ENCODE measurements at regions not wholly inside any gene's neighbourhood (a gene's known extent, or its start where the extent isn't known, plus 50 kb on each side); places are given as distances from the start of the nearest gene placed in this dataset.
"Not testable (repeated sequence)": the region's sequence is repeated elsewhere in the genome, so short reads cannot be mapped to it uniquely, and the experiment has no call there.

GRCh38 chr15:69762373-69763148 is 309.9 kb downstream of the RPLP1 start:
- no peaks in the 10 kb centered on the region for H3K36me3 ChIP-seq
- H3K4me3 ChIP-seq, result no peak overlapping the region
- TF ChIP-seq CTCF (IDR thresholded peaks at IDR 0.05), result no peak
- H3K9me3 ChIP-seq, result peaks cover 0 to 8% (median 0%) of the 10 kb centered on the region in 3 donors
- no peak for DNase-seq
- intact Hi-C loops (cut with DNase I; ENCODE audit: low total_unique reads), result no loop called here
- H3K27me3 ChIP-seq, result no peaks in the 10 kb centered on the region
- H3K27ac ChIP-seq, result no peak overlapping the region
- peaks cover 0 to 15% (median 4%) of the 10 kb centered on the region in 4 donors for H3K4me1 ChIP-seq

GRCh38 chr15:69763831-69764230 is 311.2 kb downstream of the RPLP1 start:
- intact Hi-C loops (cut with DNase I; ENCODE audit: low total_unique reads), result no loop called here
- Histone ChIP-seq H3K27me3 (no peaks in the 10 kb centered on the region), H3K4me1 (peaks cover 0 to 15% (median 4%) of the 10 kb centered on the region in 4 donors), H3K4me3 (no peak overlapping the region), H3K9me3 (peaks cover 0 to 10% (median 0%) of the 10 kb centered on the region in 3 donors), H3K27ac (no peak overlapping the region), H3K36me3 (no peaks in the 10 kb centered on the region)
- DNase-seq, result no peak
- TF ChIP-seq CTCF (IDR thresholded peaks at IDR 0.05), result no peak

GRCh38 chr15:69766156-69766555 is 313.5 kb downstream of the RPLP1 start:
- no peaks in the 10 kb centered on the region for H3K27me3 ChIP-seq
- H3K36me3 ChIP-seq, result no peaks in the 10 kb centered on the region
- no peak overlapping the region for H3K27ac ChIP-seq
- peaks cover 0 to 10% (median 0%) of the 10 kb centered on the region in 3 donors for H3K9me3 ChIP-seq
- DNase-seq, result no peak
- no peak overlapping the region for H3K4me3 ChIP-seq
- peaks cover 0 to 4% (median 0%) of the 10 kb centered on the region in 4 donors for H3K4me1 ChIP-seq
- intact Hi-C loops (cut with DNase I; ENCODE audit: low total_unique reads), result no loop called here
- TF ChIP-seq CTCF (IDR thresholded peaks at IDR 0.05), result no peak

- no peak for TF ChIP-seq CTCF (IDR thresholded peaks at IDR 0.05)
- Histone ChIP-seq H3K9me3 (peaks cover 0 to 10% (median 0%) of the 10 kb centered on the region in 3 donors), H3K4me1 (no peaks in the 10 kb centered on the region), H3K36me3 (no peaks in the 10 kb centered on the region), H3K27ac (no peak overlapping the region), H3K27me3 (no peaks in the 10 kb centered on the region), H3K4me3 (no peak overlapping the region)
- intact Hi-C loops (cut with DNase I; ENCODE audit: low total_unique reads), result no loop called here
- DNase-seq, result no peak
These were observed 314.6 kb downstream of the RPLP1 start for GRCh38 chr15:69767191-69767590.

GRCh38 chr15:69769336-69769735 is 316.7 kb downstream of the RPLP1 start:
- H3K4me3 ChIP-seq; DNase-seq; H3K36me3 ChIP-seq; H3K27me3 ChIP-seq; H3K4me1 ChIP-seq; H3K27ac ChIP-seq; intact Hi-C loops (cut with DNase I; ENCODE audit: low total_unique reads): not testable (repeated sequence)
- H3K9me3 ChIP-seq, result peaks cover 0 to 10% (median 0%) of the 10 kb centered on the region in 3 donors

- H3K4me1 ChIP-seq; H3K9me3 ChIP-seq; intact Hi-C loops (cut with DNase I; ENCODE audit: low total_unique reads); H3K36me3 ChIP-seq; H3K4me3 ChIP-seq; H3K27me3 ChIP-seq; H3K27ac ChIP-seq; DNase-seq: not testable (repeated sequence)
These were observed 321.6 kb downstream of the RPLP1 start for GRCh38 chr15:69774258-69774657.

GRCh38 chr15:69774711-69775110 is 322.1 kb downstream of the RPLP1 start:
- H3K9me3 ChIP-seq; H3K4me3 ChIP-seq; H3K36me3 ChIP-seq; H3K4me1 ChIP-seq; H3K27ac ChIP-seq; H3K27me3 ChIP-seq; DNase-seq; intact Hi-C loops (cut with DNase I; ENCODE audit: low total_unique reads): not testable (repeated sequence)
